Ecto neural progenitor cell (in vitro differentiated cells): ENCODE measurements at regions not wholly inside any gene's neighbourhood (a gene's known extent, or its start where the extent isn't known, plus 50 kb on each side); places are given as distances from the start of the nearest gene placed in this dataset.

Source experiments
- DNase-seq: peaks from one replicate; pipeline ENCODE4 v3.0.0-alpha.2; 2018; ENCODE audit warnings: low spot score

DNA sequence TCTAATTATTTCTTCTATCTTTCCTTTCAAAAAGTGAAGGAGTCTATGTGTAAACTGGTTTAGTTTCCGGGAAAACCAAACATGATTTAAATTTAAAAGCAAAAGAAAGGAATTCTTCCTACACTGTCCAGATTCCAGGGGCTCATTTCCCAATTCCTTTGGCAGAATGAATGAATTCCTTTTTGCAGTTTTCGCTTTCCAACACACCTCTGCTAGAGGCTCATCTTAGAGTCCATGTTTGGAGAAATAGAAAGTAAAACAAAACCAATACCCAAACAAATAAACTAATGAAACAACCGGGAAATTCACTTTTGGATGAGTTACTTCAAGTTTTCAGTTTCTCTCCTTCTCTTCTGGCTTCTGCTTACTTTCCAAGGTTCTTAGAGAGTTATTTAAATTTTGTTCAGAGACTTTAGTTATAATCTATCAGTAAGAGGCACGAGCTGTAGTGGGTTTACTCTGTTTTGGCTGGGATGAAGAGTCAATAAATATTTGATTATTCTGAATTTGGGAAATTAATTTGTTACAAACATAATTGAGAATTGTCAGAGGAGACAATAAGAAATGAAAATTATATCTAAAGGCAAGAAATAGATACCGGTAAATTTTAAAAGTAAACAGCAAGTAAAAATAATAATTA lies 365.0 kb upstream of the CDH9 start:
- no peak for DNase-seq

GRCh38 chr5:27402828-27403227 lies 364.4 kb upstream of the CDH9 start:
- no peak for DNase-seq

- DNase-seq: no peak
These were observed 358.6 kb upstream of the CDH9 start for GRCh38 chr5:27396998-27397397.

DNA sequence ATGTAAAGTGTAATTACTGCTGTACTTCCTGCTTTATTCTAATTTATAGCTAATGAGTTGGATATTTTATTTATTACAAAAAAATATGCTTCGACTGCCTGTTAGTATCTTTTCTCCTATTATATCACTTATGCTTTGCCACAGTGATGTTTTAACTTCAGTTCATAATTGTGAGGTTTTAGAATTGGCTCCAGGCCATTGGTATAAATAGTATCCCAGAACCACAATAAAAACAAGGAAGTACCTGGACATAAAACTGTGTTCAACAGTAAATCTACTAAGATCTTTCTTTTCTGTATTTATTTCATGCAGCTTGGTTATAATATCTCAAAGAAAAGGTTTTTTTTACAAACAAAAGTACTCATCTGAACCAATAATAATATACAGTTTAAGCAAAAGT lies 354.3 kb upstream of the CDH9 start:
- DNase-seq: no peak

- no peak for DNase-seq
These were observed 351.3 kb upstream of the CDH9 start for GRCh38 chr5:27389696-27390095.

DNA sequence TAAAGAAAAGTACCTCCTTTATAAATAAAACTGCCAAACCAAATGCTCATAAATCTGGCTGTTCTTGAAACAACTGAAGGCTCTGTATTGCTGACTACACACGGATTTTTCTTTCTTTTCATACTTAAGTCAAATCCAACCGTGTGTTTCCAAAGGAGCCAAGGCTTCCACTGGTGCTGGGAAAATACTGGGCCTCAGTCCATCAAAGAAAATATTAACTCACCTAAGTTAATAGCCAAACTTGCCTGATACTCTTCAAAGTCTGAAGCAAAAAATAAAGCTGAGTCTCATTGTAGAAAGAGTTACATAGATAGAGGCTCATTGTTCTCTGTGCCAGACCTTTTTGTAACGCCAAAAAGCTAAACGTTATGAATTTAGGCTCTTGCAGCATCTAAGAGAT lies 350.4 kb upstream of the CDH9 start:
- DNase-seq: no peak

GRCh38 chr5:27387535-27388073 lies 349.2 kb upstream of the CDH9 start:
- no peak for DNase-seq

DNA sequence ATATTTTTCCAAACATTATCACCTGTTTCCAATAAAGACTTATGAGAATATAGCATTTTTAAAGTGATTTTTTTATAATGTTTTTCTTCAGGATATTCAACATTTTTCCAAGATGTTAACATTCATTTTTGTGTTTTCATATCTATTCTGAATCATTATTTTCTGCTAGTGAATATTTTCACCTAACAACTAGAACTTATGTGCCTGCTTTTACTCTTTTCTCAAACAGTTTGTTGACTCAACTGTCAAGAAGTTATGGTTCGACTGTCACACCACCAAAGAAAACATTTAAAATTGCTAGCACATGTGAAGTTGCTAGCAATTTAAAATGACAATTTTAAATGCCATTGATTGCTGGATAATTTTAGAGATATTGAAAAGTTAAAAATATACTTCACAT lies 343.3 kb upstream of the CDH9 start:
- DNase-seq: no peak

DNA sequence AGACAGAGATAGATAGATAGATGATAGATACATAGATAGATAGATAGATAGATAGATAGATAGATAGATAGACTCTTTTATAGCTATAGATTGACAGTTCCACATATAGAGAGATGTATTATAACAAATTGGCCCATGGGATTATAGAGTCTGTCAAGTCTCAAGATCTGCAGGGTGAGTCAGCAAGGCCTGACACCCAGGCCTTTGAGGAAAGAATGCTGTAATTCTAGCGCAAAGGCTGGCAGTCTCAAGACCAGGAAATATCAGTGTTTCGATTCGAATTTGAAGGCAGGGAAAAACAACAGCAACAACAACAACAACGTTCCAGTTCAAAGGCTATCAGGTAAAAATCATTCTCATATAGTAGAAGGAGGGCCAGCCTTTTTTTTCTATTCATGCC lies 339.2 kb upstream of the CDH9 start:
- no peak for DNase-seq

DNA sequence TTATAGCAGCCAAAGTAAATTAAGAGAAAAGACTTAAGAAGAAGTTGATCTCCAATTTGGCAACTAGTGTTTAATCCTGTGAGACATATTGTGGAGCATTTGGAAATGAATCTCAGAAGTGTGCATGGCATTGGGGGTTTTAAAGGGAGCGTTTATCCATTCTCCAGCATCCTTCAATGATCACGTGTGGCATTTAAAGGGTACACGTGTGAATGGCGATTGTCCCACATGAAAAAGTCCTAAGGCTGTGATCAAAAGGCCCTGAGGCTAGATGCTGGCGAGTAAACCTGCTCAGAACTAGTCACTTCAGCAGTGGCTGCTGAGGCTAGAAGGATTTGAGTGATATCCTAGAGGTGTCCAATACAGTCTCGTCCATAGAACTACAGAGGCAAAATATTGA lies 315.6 kb upstream of the CDH9 start:
- no peak for DNase-seq

DNA sequence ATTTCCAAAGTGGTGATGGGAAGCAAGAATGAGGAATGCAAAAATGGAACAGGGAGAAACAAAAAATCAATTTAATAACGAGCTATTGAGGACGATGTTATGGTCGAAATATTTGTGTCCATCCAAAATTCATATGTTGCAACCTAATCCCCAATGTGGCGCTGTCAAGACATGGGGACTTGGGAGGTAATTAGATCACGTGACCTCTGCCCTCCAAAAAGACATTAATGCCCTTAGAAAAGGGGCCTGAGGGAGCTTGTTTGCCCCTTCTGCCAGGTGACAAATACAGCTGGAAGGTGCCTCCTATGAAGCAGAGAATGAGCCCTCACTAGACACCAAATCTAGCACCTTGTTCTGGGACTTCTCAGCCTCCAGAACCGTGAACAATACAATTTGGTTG lies 315.2 kb upstream of the CDH9 start:
- DNase-seq: no peak

GRCh38 chr5:27341342-27341741 lies 303.0 kb upstream of the CDH9 start:
- no peak for DNase-seq

DNA sequence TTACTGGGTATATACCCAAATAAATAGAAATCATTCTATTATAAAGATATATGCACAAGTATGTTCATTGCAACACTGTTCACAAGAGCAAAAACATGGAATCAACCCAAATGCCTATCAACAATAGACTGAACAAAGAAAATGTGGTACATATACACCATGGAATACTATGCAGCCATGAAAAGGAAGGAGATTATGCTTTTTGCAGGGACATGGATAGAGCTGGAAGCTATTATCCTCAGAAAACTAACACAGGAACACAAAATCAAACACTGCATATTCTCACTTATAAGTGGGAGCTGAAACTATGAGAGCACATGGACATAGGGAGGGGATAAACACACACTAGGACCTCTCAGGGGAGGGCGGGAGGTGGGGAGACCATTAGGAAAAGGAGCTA lies 298.4 kb upstream of the CDH9 start:
- DNase-seq: no peak

DNA sequence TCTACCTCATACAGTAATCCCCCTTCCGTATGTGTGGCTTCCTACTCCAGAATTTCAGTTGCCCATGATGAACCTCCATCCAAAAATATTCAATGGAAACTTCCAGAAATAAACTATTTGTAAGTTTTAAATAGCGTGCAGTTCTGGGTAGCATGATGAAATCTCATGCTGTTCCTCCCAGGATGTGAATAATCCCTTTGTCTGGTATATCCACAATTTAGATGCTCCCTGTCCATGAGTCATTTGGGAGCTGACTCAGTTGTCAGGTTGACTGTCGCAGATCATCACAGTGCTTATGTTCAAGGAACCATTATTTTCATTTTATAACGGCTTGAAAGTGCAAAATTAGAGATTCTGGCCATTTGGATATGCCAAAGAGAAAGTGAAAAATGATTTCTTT lies 290.1 kb upstream of the CDH9 start:
- DNase-seq: no peak

DNA sequence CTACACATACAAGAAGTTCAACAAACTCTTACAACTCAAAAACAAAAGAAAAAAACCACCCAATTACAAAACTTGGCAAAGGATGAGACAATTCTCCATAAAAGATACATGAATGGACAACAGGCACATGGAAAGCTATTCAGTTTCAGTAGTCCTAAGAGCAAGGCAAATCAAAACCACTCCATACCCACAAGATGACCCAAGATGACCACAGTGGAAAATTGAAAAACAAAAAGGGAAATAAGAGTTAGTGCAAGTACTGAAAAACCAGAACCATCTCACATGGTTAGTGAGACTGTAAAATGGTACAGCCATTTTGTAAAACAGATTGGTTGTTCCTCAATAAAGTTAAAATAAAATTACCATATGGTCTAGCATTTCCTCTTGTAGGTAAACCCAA lies 287.1 kb upstream of the CDH9 start:
- DNase-seq: no peak

DNA sequence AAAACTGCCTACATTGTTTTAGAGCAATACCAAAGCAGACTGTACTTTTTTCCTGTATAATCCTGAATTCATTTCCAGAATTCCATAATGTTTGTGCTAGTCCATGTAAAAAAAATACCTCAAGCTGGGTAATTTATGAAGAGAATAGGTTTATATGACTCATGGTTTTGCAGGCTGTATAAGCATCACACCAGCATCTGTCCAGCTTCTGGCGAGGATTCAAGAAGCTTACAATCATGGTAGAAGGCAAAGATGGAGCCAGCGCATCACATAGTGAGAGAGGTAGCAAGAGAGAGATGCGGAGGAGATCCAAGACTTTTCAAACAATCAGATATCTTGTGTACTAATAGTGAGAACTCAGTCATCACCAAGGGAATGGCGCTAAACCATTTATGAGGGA lies 280.3 kb upstream of the CDH9 start:
- no peak for DNase-seq

DNA sequence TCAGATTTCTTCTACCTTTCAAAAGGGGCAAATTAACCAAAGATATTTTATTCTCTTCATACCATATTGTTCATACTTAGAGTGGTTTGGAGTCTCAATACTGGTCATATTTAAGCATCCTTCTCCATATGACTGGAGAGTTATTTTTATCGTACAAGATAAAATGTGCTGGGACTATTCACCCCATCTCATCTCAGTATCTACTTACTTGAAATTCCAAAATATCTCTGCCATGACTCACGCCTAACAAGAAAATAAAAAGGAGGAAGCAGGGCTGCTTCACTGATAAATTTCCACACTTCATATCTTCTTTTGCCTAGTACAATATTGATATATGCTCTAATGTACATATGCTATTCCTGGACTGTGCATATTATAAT lies 277.9 kb upstream of the CDH9 start:
- DNase-seq: no peak

DNA sequence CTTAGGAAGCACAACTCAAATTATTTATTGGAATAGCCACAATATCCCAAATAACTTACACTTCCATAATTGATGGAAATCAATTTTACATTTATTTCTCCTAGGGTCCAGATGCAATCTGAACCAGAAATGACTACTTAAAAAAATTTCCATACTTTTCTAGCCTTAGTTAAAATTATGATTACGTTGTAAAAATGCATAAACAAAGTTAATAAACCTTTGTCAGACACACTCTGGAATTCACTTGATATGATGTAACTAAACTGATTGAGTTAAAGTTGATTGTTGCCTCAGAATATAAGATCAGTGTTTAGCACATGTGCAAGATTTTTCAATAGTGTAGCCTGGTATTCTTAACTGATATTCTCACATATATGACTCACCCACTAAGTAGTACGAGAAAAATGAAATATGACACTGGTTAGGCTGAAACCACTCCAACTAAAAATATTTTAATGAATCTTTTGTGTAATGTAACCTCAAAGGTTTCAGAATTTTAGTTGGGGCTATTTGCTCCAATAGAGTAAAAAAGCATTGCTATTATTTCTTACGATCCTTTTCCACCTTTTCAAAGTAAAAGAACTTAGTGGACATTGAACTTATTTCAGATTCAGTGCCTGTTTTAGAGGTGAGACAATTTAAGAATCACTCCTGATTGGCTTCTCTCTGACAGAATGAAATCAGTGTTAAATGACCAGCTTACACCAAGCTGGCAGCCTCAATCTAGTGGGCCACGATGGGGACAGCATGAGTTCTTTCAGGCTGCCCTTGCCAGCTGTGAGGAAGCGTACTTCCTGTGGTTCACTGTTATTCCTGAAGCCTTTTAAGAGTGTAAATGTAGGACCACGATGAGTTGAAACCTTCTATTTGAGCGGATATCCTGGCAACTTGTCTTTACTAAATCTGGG lies 277.2 kb upstream of the CDH9 start:
- no peak for DNase-seq

DNA sequence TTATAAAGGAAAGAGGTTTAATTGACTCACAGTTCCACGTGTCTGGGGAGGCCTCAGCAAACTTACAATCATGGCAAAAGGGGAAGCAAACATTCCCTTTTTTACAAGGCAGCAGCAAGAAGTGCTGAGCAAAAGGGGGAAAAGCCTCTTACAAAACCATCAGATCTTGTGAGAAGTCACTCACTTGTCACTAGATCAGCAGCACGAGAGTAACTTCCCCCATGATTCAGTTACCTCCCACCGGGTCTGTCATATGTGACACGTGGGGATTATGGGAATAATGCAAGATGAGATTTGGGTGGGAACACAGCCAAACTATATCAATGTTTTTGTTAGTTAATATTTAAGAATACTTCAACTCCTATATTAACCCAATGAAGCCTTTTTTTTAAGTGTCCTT lies 275.2 kb upstream of the CDH9 start:
- no peak for DNase-seq

GRCh38 chr5:27312291-27312893 lies 274.0 kb upstream of the CDH9 start:
- no peak for DNase-seq

DNA sequence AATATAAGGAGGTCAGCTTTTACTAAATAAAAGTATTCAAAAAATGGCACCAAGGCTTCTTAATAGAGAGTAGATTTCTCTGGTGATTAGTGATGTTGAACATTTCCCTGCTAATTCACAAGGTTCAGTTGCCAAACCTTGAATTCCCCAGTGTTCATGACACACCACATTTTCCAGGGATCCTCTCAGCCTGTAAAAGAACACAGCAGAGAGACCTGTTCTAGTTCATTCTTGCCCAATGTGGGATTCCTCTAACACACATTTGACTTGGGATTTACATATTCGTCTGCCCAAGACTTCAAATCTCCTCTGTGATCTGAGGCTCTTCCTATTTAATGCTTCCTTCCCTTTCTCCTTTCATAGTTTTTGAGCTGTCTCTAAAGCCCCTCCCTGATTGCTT lies 273.2 kb upstream of the CDH9 start:
- no peak for DNase-seq

GRCh38 chr5:27308153-27308552 lies 269.8 kb upstream of the CDH9 start:
- DNase-seq: no peak

- no peak for DNase-seq
These were observed 251.8 kb upstream of the CDH9 start for GRCh38 chr5:27290172-27290571.
